Liver (tissue), 8 donors: ENCODE measurements at regions not wholly inside any gene's neighbourhood (a gene's known extent, or its start where the extent isn't known, plus 50 kb on each side); places are given as distances from the start of the nearest gene placed in this dataset.

Experiments used
- DNase-seq: peaks from one replicate; pipeline ENCODE4 v3.0.0-alpha.2; 2017; ENCODE audit warnings: low spot score
- H3K27ac ChIP-seq, 2 donors: one replicate each; pipeline ENCODE4 v1.7.0; 2013; ENCODE audit warnings: inconsistent platforms in 2 of 2, low read length in 2 of 2, control low read depth in 1 of 2, low read depth in 1 of 2, mild to moderate bottlenecking in 1 of 2
- H3K27me3 ChIP-seq, 4 donors: one replicate each; pipeline versions ENCODE4 v1.6.1 to v1.7.0; 2013; ENCODE audit warnings: low read length in 3 of 4, inconsistent platforms in 1 of 4, mild to moderate bottlenecking in 1 of 4, moderate library complexity in 1 of 4; ENCODE audit not compliant: control insufficient read depth in 4 of 4, insufficient read depth in 4 of 4
- H3K36me3 ChIP-seq, 4 donors: one replicate each; pipeline versions ENCODE4 v1.6.1 to v1.7.0; 2013; ENCODE audit warnings: low read length in 3 of 4, mild to moderate bottlenecking in 3 of 4, low read depth in 1 of 4, moderate library complexity in 1 of 4; ENCODE audit not compliant: control insufficient read depth in 4 of 4, insufficient read depth in 3 of 4
- H3K4me1 ChIP-seq, 4 donors: one replicate each; pipeline versions ENCODE4 v1.6.1 to v1.7.0; 2013; ENCODE audit warnings: low read length in 3 of 4, mild to moderate bottlenecking in 3 of 4, moderate library complexity in 1 of 4; ENCODE audit not compliant: control insufficient read depth in 4 of 4, insufficient read depth in 4 of 4
- H3K4me3 ChIP-seq, 3 donors: one replicate each; pipeline versions ENCODE4 v1.6.1 to v1.7.0; 2013; ENCODE audit warnings: low read length in 3 of 3, control low read depth in 1 of 3, low read depth in 1 of 3, mild to moderate bottlenecking in 1 of 3
- H3K9ac ChIP-seq, 2 donors: one replicate each; pipeline ENCODE4 v1.7.0; 2013; ENCODE audit warnings: low read length in 2 of 2, mild to moderate bottlenecking in 2 of 2, moderate library complexity in 2 of 2, control low read depth in 1 of 2, low read depth in 1 of 2
- H3K9me3 ChIP-seq, 4 donors: one replicate each; pipeline versions ENCODE4 v1.6.1 to v1.7.0; 2013; ENCODE audit warnings: low read length in 3 of 4; ENCODE audit not compliant: control insufficient read depth in 4 of 4
- ATF3 ChIP-seq: IDR thresholded peaks from 2 replicates; pipeline ENCODE4 v1.6.1; 2016; ENCODE audit warnings: antibody characterized with exemption
- CTCF ChIP-seq: fragments of 150-350 bp; IDR thresholded peaks from 2 replicates; pipeline ENCODE4 v1.5.1; 2017; ENCODE audit warnings: improper control_type of control experiment, low read depth, low read length; ENCODE audit not compliant: missing input control
- EGR1 ChIP-seq, 2 donors: IDR thresholded peaks; 2 replicates each; pipeline ENCODE4 v1.6.1; 2016 to 2018; ENCODE audit warnings: antibody characterized with exemption in 2 of 2, low read depth in 2 of 2
- FOXA1 ChIP-seq: IDR thresholded peaks from 2 replicates; pipeline ENCODE4 v1.6.1; 2016; ENCODE audit warnings: antibody characterized with exemption
- FOXA2 ChIP-seq: IDR thresholded peaks from 2 replicates; pipeline ENCODE4 v1.6.1; 2016; ENCODE audit warnings: antibody characterized with exemption
- HNF4A ChIP-seq, 2 donors: conservative IDR thresholded peaks; 2 replicates each; pipeline ENCODE4 v1.6.1; 2016; ENCODE audit warnings: antibody characterized with exemption in 2 of 2, mild to moderate bottlenecking in 2 of 2
- HNF4G ChIP-seq: IDR thresholded peaks from 2 replicates; pipeline ENCODE4 v1.6.1; 2016; ENCODE audit warnings: antibody characterized with exemption
- JUND ChIP-seq, 2 donors: IDR thresholded peaks; 2 replicates each; pipeline ENCODE4 v1.6.1; 2016; ENCODE audit warnings: antibody characterized with exemption in 2 of 2
- MAX ChIP-seq: IDR thresholded peaks from 2 replicates; pipeline ENCODE4 v1.6.1; 2016; ENCODE audit warnings: antibody characterized with exemption
- RAD21 ChIP-seq, 2 donors: IDR thresholded peaks; 2 replicates each; pipeline ENCODE4 v1.6.1; 2016; ENCODE audit warnings: antibody characterized with exemption in 2 of 2, mild to moderate bottlenecking in 2 of 2
- REST ChIP-seq: IDR thresholded peaks from 2 replicates; pipeline ENCODE4 v1.6.1; 2016; ENCODE audit warnings: antibody characterized with exemption, mild to moderate bottlenecking
- SP1 ChIP-seq: IDR thresholded peaks from 2 replicates; pipeline ENCODE4 v1.6.1; 2018; ENCODE audit warnings: antibody characterized with exemption, mild to moderate bottlenecking
- ZBTB33 ChIP-seq: IDR thresholded peaks from 2 replicates; pipeline ENCODE4 v1.6.1; 2016; ENCODE audit warnings: antibody characterized with exemption
- WGBS: extraction: QIAGEN DNeasy Blood & Tissue Kit; methylation state at CpG from one replicate; pipeline ENCODE4 v1.1.7; 2013; 5-methylcytosine and 5-hydroxymethylcytosine counted together
- donor health status: healthy.
- donor health status: healthy.
- donor health status: healthy.
- donor health status: healthy.
- donor health status: healthy.

- no peaks in the 10 kb centered on the region for H3K9me3 ChIP-seq
- no peaks in the 10 kb centered on the region for H3K36me3 ChIP-seq
- no peak overlapping the region for H3K4me3 ChIP-seq
- no peak overlapping the region for H3K9ac ChIP-seq
- 85% methylated on average over 6 of the region's 6 CpGs for WGBS
- no peaks in the 10 kb centered on the region for H3K27me3 ChIP-seq
- H3K4me1 ChIP-seq = no peaks in the 10 kb centered on the region
- H3K27ac ChIP-seq = no peak overlapping the region
- DNase-seq = no peak
- TF ChIP-seq JUND (IDR thresholded peaks at IDR 0.05) (peak in 1 of 2 donors; percentile 61), RAD21 (IDR thresholded peaks at IDR 0.05) (no peak)
These were observed 64.5 kb upstream of the STK38L start for GRCh38 chr12:27179400-27180214.

- 90% methylated on average over 3 of the region's 3 CpGs for WGBS
- H3K4me3 ChIP-seq = no peak overlapping the region
- no peaks in the 10 kb centered on the region for H3K9me3 ChIP-seq
- no peak overlapping the region for H3K9ac ChIP-seq
- DNase-seq = no peak
- no peaks in the 10 kb centered on the region for H3K36me3 ChIP-seq
- H3K27ac ChIP-seq = no peak overlapping the region
- no peaks in the 10 kb centered on the region for H3K27me3 ChIP-seq
- TF ChIP-seq FOXA2 = no peak
- TF ChIP-seq HNF4A (conservative IDR thresholded peaks at IDR 0.05) = no peak
- TF ChIP-seq FOXA1 = no peak
- no peak for TF ChIP-seq ZBTB33
- no peak for TF ChIP-seq CTCF
- TF ChIP-seq JUND (IDR thresholded peaks at IDR 0.05) = no peak
- TF ChIP-seq ATF3 = no peak
- TF ChIP-seq EGR1 (IDR thresholded peaks at IDR 0.05; ENCODE audit: low read depth in 2 of 2) = no peak
- TF ChIP-seq HNF4G = no peak
- TF ChIP-seq SP1 = no peak
- no peak for TF ChIP-seq REST
- TF ChIP-seq MAX = no peak
- no peaks in the 10 kb centered on the region for H3K4me1 ChIP-seq
These were observed 63.1 kb upstream of the STK38L start for GRCh38 chr12:27180906-27181505.
